ENCODE measurements at regions not wholly inside any gene's neighbourhood (a gene's known extent, or its start where the extent isn't known, plus 50 kb on each side); places are given as distances from the start of the nearest gene placed in this dataset.
"Not testable (repeated sequence)": the region's sequence is repeated elsewhere in the genome, so short reads cannot be mapped to it uniquely, and the experiment has no call there.

- no peak for DNase-seq (ENCODE audit: low read depth)
- TF ChIP-seq CTCF (IDR thresholded peaks at IDR 0.05; ENCODE audit: low read depth, low read length, missing control alignments) = no peak
- no peak overlapping the region for H3K4me3 ChIP-seq (ENCODE audit: low read depth, low read length)
- in situ Hi-C loops (cut with HindIII; ENCODE audit: low sequenced_read_pairs) = no loop called here
Observed at GRCh38 chr12:90456248-90456647, 498.7 kb downstream of the CCER1 start.

GRCh38 chr12:90455756-90456155 lies 499.2 kb downstream of the CCER1 start:
- in situ Hi-C loops (cut with HindIII; ENCODE audit: low sequenced_read_pairs) = no loop called here
- H3K4me3 ChIP-seq (ENCODE audit: low read depth, low read length) = no peak overlapping the region
- no peak for DNase-seq (ENCODE audit: low read depth)
- no peak for TF ChIP-seq CTCF (IDR thresholded peaks at IDR 0.05; ENCODE audit: low read depth, low read length, missing control alignments)

GRCh38 chr12:90449611-90450010 lies 505.4 kb downstream of the CCER1 start:
- DNase-seq (ENCODE audit: low read depth) = no peak
- H3K4me3 ChIP-seq (ENCODE audit: low read depth, low read length) = no peak overlapping the region
- TF ChIP-seq CTCF (IDR thresholded peaks at IDR 0.05; ENCODE audit: low read depth, low read length, missing control alignments) = no peak
- in situ Hi-C loops (cut with HindIII; ENCODE audit: low sequenced_read_pairs) = no loop called here

GRCh38 chr12:90443466-90443865 lies 511.5 kb downstream of the CCER1 start:
- DNase-seq (ENCODE audit: low read depth); H3K4me3 ChIP-seq (ENCODE audit: low read depth, low read length); in situ Hi-C loops (cut with HindIII; ENCODE audit: low sequenced_read_pairs): not testable (repeated sequence)

- in situ Hi-C loops (cut with HindIII; ENCODE audit: low sequenced_read_pairs) = no loop called here
- no peak for TF ChIP-seq CTCF (IDR thresholded peaks at IDR 0.05; ENCODE audit: low read depth, low read length, missing control alignments)
- no peak for DNase-seq (ENCODE audit: low read depth)
- no peak overlapping the region for H3K4me3 ChIP-seq (ENCODE audit: low read depth, low read length)
Observed at GRCh38 chr12:90441431-90441830, 513.5 kb downstream of the CCER1 start.

GRCh38 chr12:90428881-90429280 lies 526.1 kb downstream of the CCER1 start:
- no peak for TF ChIP-seq CTCF (IDR thresholded peaks at IDR 0.05; ENCODE audit: low read depth, low read length, missing control alignments)
- H3K4me3 ChIP-seq (ENCODE audit: low read depth, low read length) = no peak overlapping the region
- in situ Hi-C loops (cut with HindIII; ENCODE audit: low sequenced_read_pairs) = no loop called here
- DNase-seq (ENCODE audit: low read depth) = no peak

- no peak overlapping the region for H3K4me3 ChIP-seq (ENCODE audit: low read depth, low read length)
- no peak for TF ChIP-seq CTCF (IDR thresholded peaks at IDR 0.05; ENCODE audit: low read depth, low read length, missing control alignments)
- DNase-seq (ENCODE audit: low read depth) = no peak
- in situ Hi-C loops (cut with HindIII; ENCODE audit: low sequenced_read_pairs) = no loop called here
Observed at GRCh38 chr12:90428465-90428864, 526.5 kb downstream of the CCER1 start.

Data from astrocyte of the cerebellum (primary cell).